ENCODE measurements at regions not wholly inside any gene's neighbourhood (a gene's known extent, or its start where the extent isn't known, plus 50 kb on each side); places are given as distances from the start of the nearest gene placed in this dataset.

DNA sequence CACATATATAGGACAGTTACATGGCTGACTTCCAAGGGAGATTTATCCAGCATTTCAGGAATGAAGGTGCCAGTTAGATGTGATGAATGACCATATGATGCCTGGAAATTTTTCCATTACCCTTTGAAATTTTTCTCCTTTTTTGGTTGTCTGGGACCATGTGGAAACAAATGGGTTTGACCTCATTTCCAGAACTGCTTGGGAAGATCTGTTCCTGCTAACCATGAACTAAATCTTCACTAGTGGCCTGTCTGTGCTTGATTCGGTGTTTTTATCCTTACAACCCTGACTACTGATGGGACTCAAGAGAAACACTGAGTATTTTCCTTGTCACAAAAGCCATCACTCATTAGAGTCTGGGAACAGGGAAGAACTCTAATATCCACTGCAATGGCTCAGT is 409.4 kb downstream of the PDCD6IP start:
- BruUV-seq (replicated peaks): no TSS peak
- ATAC-seq: no peak
- RAD21 ChIA-PET (ENCODE audit: unreplicated experiment): no interaction called here

More for the DNA sequence above, 409.4 kb downstream of the PDCD6IP start:
- Histone ChIP-seq H3K9me3 (replicated peaks; ENCODE audit: control insufficient read depth, insufficient read depth, low read length) (no peaks in the 10 kb centered on the region), H4K20me1 (ENCODE audit: control insufficient read depth, insufficient read depth) (no peaks in the 10 kb centered on the region), H3K4me2 (ENCODE audit: control insufficient read depth, insufficient read depth) (no peak overlapping the region), H3K27me3 (replicated peaks in 1 of 2; ENCODE audit: control insufficient read depth in 2 of 2, insufficient read depth in 2 of 2, low read length in 1 of 2) (no peaks in the 10 kb centered on the region), H2AFZ (ENCODE audit: control insufficient read depth, low read depth, low read length) (no peak overlapping the region), H3K9ac (ENCODE audit: control insufficient read depth, insufficient read depth, low read length) (no peak overlapping the region), H3K4me3 (no peak overlapping the region), H3K79me2 (ENCODE audit: control insufficient read depth, insufficient read depth, low read length) (no peaks in the 10 kb centered on the region), H3K4me1 (ENCODE audit: control insufficient read depth, insufficient read depth, low read length) (no peaks in the 10 kb centered on the region), H3K36me3 (ENCODE audit: control insufficient read depth in 2 of 2, insufficient read depth in 2 of 2, low read length in 1 of 2) (no peaks in the 10 kb centered on the region), H3K27ac (ENCODE audit: control insufficient read depth, insufficient read depth) (no peak overlapping the region)
- no peak for FAIRE-seq
- no peak for DNase-seq (ENCODE audit: low read depth, low spot score)
- TF ChIP-seq, protein P1, sequence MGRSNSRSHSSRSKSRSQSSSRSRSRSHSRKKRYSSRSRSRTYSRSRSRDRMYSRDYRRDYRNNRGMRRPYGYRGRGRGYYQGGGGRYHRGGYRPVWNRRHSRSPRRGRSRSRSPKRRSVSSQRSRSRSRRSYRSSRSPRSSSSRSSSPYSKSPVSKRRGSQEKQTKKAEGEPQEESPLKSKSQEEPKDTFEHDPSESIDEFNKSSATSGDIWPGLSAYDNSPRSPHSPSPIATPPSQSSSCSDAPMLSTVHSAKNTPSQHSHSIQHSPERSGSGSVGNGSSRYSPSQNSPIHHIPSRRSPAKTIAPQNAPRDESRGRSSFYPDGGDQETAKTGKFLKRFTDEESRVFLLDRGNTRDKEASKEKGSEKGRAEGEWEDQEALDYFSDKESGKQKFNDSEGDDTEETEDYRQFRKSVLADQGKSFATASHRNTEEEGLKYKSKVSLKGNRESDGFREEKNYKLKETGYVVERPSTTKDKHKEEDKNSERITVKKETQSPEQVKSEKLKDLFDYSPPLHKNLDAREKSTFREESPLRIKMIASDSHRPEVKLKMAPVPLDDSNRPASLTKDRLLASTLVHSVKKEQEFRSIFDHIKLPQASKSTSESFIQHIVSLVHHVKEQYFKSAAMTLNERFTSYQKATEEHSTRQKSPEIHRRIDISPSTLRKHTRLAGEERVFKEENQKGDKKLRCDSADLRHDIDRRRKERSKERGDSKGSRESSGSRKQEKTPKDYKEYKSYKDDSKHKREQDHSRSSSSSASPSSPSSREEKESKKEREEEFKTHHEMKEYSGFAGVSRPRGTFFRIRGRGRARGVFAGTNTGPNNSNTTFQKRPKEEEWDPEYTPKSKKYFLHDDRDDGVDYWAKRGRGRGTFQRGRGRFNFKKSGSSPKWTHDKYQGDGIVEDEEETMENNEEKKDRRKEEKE (IDR thresholded peaks at IDR 0.05): no peak
- TF ChIP-seq SMARCA5 (IDR thresholded peaks at IDR 0.05) (no peak), CEBPB (IDR thresholded peaks at IDR 0.05; ENCODE audit: borderline replicate concordance in 1 of 2, low read depth in 2 of 2, low read length in 2 of 2) (no peak), SMAD5 (IDR thresholded peaks at IDR 0.05; ENCODE audit: low read depth) (no peak), FOS (IDR thresholded peaks at IDR 0.05; ENCODE audit: borderline replicate concordance, extremely low read depth, insufficient read length) (no peak), SP1 (IDR thresholded peaks at IDR 0.05; ENCODE audit: low read depth, low read length) (no peak), PAX8 (IDR thresholded peaks at IDR 0.05) (no peak)
- SMC1A ChIA-PET (ENCODE audit: uncharacterized antibody, unreplicated experiment): no interaction called here
- in situ Hi-C loops (cut with MboI) (no loop called here), intact Hi-C loops (cut with micrococcal nuclease; ENCODE audit: unreplicated experiment) (no loop called here)
- CTCF ChIA-PET: no interaction called here
- 38% methylated on average over 1 of the region's 1 CpG for WGBS (ENCODE audit: insufficient coverage, insufficient replicate concordance, low lambda C conversion rate, missing lambda C conversion rate)
- POLR2A ChIA-PET: no interaction called here
